SK-N-DZ (cell line): ENCODE measurements at regions not wholly inside any gene's neighbourhood (a gene's known extent, or its start where the extent isn't known, plus 50 kb on each side); places are given as distances from the start of the nearest gene placed in this dataset.

Source experiments
- DNase-seq: peaks from one replicate; pipeline ENCODE4 v3.0.0-alpha.2; 2015; ENCODE audit warnings: low spot score

GRCh38 chr11:13062115-13062514 is 53.0 kb downstream of the RASSF10 start:
- no peak for DNase-seq

GRCh38 chr11:13064593-13064992 is 55.5 kb downstream of the RASSF10 start:
- no peak for DNase-seq

- no peak for DNase-seq
These were observed 56.2 kb downstream of the RASSF10 start for GRCh38 chr11:13065200-13065787.

GRCh38 chr11:13068211-13068610 is 59.1 kb downstream of the RASSF10 start:
- no peak for DNase-seq

- no peak for DNase-seq
These were observed 64.2 kb downstream of the RASSF10 start for GRCh38 chr11:13073119-13073981.

- DNase-seq: no peak
These were observed 65.8 kb downstream of the RASSF10 start for GRCh38 chr11:13074714-13075464.

- DNase-seq: no peak
These were observed 67.8 kb downstream of the RASSF10 start for GRCh38 chr11:13076961-13077360.

GRCh38 chr11:13080861-13081260 is 71.7 kb downstream of the RASSF10 start:
- no peak for DNase-seq

GRCh38 chr11:13082588-13082987 is 73.5 kb downstream of the RASSF10 start:
- DNase-seq: no peak

- DNase-seq: no peak
These were observed 81.2 kb downstream of the RASSF10 start for GRCh38 chr11:13090228-13090708.

GRCh38 chr11:13091373-13091772 is 82.3 kb downstream of the RASSF10 start:
- no peak for DNase-seq

GRCh38 chr11:13091804-13092203 is 82.7 kb downstream of the RASSF10 start:
- DNase-seq: no peak

- DNase-seq: no peak
These were observed 86.0 kb downstream of the RASSF10 start for GRCh38 chr11:13094930-13095687.

- DNase-seq: no peak
These were observed 88.9 kb downstream of the RASSF10 start for GRCh38 chr11:13098063-13098462.

- no peak for DNase-seq
These were observed 89.6 kb downstream of the RASSF10 start for GRCh38 chr11:13098616-13099289.

GRCh38 chr11:13101644-13102512 is 92.8 kb downstream of the RASSF10 start:
- no peak for DNase-seq

GRCh38 chr11:13102513-13102840 is 93.4 kb downstream of the RASSF10 start:
- no peak for DNase-seq

- no peak for DNase-seq
These were observed 93.9 kb downstream of the RASSF10 start for GRCh38 chr11:13102865-13103539.

GRCh38 chr11:13103962-13104554 is 94.9 kb downstream of the RASSF10 start:
- DNase-seq: no peak
